Fibroblast of pulmonary artery (primary cell): ENCODE measurements at regions not wholly inside any gene's neighbourhood (a gene's known extent, or its start where the extent isn't known, plus 50 kb on each side); places are given as distances from the start of the nearest gene placed in this dataset.
A peak's percentile ranks its signal among the peaks of the same experiment; 100 is the strongest.
"Not testable (repeated sequence)": the region's sequence is repeated elsewhere in the genome, so short reads cannot be mapped to it uniquely, and the experiment has no call there.

ENCODE experiments used
- DNase-seq: peaks from one replicate; pipeline ENCODE4 v3.0.0-alpha.2; 2010; ENCODE audit warnings: low read depth
- H3K4me3 ChIP-seq: replicated peaks from 2 replicates; pipeline ENCODE4 v1.5.1; 2011; ENCODE audit warnings: low read depth, mild to moderate bottlenecking, control low read depth, low read length, moderate library complexity
- TF ChIP-seq, protein P1 (sequence below): IDR thresholded peaks from 2 replicates; pipeline ENCODE4 v1.5.1; 2011; ENCODE audit warnings: mild to moderate bottlenecking, control low read depth, low read length, inconsistent platforms; ENCODE audit errors: missing control alignments

DNA sequence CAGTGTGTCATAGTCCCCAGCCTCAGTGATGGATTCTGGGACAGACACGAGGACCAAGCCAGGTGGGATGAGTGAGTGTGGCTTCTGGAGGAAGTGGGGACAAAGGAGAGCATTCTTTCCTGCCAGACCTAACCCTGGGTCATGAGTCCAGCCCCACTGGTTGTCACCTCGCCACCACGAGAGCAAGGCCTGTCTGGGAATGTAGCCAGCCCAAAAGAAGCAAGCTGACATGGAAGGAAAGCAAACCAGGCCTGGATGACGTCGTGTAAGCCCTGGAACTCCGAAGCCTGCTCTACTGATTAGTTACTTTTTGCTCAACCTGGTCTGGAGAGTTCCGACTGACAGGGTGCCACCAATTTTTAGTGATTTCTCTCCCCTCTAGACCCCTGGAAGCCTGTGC, 105.9 kb downstream of the SINHCAF start:
- H3K4me3 ChIP-seq, result no peak overlapping the region
- TF ChIP-seq, protein P1, sequence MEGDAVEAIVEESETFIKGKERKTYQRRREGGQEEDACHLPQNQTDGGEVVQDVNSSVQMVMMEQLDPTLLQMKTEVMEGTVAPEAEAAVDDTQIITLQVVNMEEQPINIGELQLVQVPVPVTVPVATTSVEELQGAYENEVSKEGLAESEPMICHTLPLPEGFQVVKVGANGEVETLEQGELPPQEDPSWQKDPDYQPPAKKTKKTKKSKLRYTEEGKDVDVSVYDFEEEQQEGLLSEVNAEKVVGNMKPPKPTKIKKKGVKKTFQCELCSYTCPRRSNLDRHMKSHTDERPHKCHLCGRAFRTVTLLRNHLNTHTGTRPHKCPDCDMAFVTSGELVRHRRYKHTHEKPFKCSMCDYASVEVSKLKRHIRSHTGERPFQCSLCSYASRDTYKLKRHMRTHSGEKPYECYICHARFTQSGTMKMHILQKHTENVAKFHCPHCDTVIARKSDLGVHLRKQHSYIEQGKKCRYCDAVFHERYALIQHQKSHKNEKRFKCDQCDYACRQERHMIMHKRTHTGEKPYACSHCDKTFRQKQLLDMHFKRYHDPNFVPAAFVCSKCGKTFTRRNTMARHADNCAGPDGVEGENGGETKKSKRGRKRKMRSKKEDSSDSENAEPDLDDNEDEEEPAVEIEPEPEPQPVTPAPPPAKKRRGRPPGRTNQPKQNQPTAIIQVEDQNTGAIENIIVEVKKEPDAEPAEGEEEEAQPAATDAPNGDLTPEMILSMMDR, result no peak
- no peak for DNase-seq

DNA sequence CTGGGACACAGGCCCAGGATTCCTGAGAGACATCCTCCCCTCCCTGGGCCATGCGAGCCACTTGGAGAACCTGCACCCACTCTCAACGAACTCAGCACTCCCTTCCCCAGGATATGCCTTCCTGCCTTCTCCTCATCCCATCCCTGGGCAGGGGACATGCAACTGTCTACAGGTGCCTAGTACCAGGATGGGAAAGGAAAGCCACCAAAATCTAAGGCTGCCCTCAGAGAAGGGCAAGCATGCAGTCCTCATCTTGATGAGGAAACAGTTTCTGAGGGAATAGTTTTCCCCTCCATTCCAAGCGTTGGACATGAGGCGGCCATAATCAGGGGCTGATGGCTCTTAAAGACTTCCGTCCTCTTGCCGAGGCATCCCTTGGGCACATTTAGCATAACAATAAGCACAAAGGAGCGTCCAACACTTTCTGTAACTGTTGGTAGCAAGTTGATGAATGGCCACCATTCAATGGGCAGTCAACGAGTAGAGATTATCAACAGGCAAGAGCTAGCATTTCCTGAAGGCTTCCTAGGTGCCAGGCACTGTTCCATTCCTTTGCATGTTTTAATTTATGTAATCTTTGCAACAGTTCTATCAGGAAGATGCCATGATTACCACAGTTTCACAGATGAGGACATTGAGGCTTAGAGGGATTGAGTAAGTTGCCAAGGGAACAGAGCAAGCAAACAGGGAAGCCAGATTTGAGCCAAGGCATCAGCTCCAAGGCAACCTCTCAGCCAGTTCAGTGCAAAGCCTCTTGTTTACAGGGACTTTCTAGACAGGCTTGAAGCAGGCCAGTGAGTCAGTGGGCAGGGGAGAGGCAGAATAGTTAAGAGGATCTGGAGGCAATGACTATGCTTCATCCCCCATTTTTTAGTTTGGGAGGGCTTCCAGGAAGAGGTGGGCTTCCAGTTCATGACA, 105.1 kb downstream of the SINHCAF start:
- peak; percentile 38 for DNase-seq
- H3K4me3 ChIP-seq, result no peak overlapping the region
- TF ChIP-seq, protein P1, result no peak

DNA sequence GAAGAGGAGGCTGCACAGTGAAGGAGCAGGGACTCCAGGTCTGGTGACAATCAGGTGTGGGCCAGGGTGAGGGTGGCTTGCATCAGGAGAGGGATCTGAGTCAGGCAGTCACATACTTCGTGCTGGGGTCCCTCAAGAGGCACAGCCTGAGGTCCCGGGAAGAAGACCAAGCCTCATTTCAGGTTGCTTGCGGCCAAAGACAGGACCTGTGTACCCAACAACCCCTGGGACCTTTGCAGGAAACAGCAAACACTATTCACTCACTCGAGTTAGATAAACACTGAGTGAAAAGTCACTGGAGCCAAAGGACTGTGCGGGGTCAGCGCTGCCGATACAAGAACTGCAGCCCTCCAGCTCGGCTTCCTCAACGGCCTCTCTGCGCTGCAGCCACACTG, 104.4 kb downstream of the SINHCAF start:
- TF ChIP-seq, protein P1, result no peak
- DNase-seq, result no peak

DNA sequence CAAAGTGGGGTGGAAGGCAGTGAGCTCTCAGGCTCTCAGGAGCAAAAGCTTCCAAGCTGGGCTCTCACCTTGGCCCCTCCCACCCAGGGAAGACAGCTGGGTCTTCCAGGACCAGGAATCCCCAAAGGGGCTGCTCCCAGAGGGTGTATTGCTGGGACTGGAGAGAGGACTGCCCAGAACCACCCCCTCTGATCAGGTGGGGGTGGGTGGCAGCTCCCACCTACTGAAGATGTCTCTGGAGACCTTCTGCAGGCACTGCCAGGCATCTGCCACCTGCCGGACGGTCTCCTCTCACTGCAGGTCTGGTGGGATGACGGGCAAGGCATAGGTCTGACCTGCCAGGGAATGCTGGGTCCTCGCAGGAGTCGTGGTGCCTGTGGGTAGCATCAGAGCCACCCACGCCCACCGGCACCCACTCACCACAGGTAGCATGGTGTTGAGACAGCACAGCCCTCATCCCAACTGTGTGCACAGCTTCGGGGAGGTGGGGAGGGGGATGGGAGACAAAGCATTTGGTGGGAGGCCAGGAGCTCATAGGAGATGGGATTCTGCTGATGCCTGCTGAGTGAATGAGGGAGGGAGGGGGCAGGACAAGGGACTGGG, 103.2 kb downstream of the SINHCAF start:
- TF ChIP-seq, protein P1, result no peak
- DNase-seq, result no peak
- no peak overlapping the region for H3K4me3 ChIP-seq

More for the DNA sequence above, 104.4 kb downstream of the SINHCAF start:
- no peak overlapping the region for H3K4me3 ChIP-seq

DNA sequence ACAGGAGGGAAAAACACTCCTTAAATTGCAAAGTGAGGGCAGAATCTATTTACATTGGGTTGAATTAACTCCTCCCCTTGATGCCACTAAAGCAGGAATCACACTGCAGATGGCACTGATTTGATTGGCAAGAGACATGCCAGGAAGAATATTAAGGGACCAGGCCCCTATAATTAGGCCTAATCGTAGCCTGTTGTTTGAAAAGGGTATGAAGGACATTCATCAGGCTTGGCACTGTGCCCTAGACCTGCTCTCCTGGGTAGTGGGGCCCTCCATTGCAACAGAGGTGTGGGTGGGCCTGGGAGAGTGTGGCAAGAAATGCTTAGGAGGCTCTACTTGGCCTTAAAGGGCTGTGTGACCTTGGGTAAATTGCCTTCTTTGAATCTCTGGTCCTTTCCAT, 102.3 kb downstream of the SINHCAF start:
- DNase-seq, H3K4me3 ChIP-seq: not testable (repeated sequence)

DNA sequence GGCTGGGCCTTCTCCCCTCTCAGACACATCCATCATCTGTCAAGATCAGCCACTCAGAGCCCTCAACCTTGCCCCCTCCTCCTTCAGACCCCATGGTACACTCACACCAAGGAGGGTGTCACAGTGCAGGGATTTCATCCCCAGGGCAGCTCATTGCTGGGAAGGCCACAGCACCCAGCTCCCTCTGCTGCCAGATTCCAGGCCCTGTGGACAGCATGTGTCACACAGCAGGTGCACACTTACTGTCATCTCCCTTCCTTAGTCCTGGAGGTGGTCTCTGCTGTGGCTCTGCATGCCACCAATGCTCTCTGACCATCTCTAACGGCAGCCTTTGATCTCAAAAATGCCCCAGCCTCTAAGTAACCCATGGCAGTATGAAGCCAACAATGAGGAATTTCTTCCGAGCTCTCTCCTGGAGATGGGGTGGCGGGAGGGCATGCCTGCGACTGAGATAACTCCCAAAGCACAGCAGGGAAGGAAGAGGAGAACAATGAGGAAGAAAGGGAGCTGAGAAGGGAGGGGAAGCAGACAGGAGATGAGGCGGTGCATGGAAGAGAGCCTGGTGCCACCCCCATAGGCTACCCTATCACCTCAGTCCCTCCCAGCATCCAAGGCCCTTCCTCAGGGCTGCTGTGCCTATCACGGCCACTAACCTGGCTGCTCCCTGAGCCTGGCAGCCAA, 101.0 kb downstream of the SINHCAF start:
- TF ChIP-seq, protein P1, result no peak
- no peak overlapping the region for H3K4me3 ChIP-seq
- no peak for DNase-seq
